ENCODE measurements at regions not wholly inside any gene's neighbourhood (a gene's known extent, or its start where the extent isn't known, plus 50 kb on each side); places are given as distances from the start of the nearest gene placed in this dataset.

- no peak for DNase-seq (ENCODE audit: low read depth)
These were observed 116.9 kb downstream of the POLR2M start for GRCh38 chr15:57823325-57823882.

GRCh38 chr15:57824186-57824585 is 117.7 kb downstream of the POLR2M start:
- no peak for DNase-seq (ENCODE audit: low read depth)

GRCh38 chr15:57827021-57827420 is 120.5 kb downstream of the POLR2M start:
- no peak for DNase-seq (ENCODE audit: low read depth)

- no peak for DNase-seq (ENCODE audit: low read depth)
These were observed 121.5 kb downstream of the POLR2M start for GRCh38 chr15:57827971-57828370.

GRCh38 chr15:57832183-57832582 is 125.7 kb downstream of the POLR2M start:
- no peak for DNase-seq (ENCODE audit: low read depth)

GRCh38 chr15:57835119-57835518 is 128.6 kb downstream of the POLR2M start:
- no peak for DNase-seq (ENCODE audit: low read depth)

GRCh38 chr15:57849317-57849716 is 142.8 kb downstream of the POLR2M start:
- no peak for DNase-seq (ENCODE audit: low read depth)

GRCh38 chr15:57854531-57854930 is 148.0 kb downstream of the POLR2M start:
- no peak for DNase-seq (ENCODE audit: low read depth)

GRCh38 chr15:57857871-57858270 is 151.4 kb downstream of the POLR2M start:
- no peak for DNase-seq (ENCODE audit: low read depth)

- DNase-seq (ENCODE audit: low read depth), result no peak
These were observed 152.7 kb downstream of the POLR2M start for GRCh38 chr15:57859130-57859685.

GRCh38 chr15:57861034-57861638 is 154.6 kb downstream of the POLR2M start:
- DNase-seq (ENCODE audit: low read depth), result peak; percentile 63

GRCh38 chr15:57861815-57862586 is 155.5 kb downstream of the POLR2M start:
- peak; percentile 66 for DNase-seq (ENCODE audit: low read depth)

- DNase-seq (ENCODE audit: low read depth), result no peak
These were observed 156.2 kb downstream of the POLR2M start for GRCh38 chr15:57862761-57863160.

GRCh38 chr15:57865294-57865693 is 158.8 kb downstream of the POLR2M start:
- no peak for DNase-seq (ENCODE audit: low read depth)

GRCh38 chr15:57866149-57866736 is 159.7 kb downstream of the POLR2M start:
- peak; percentile 41 for DNase-seq (ENCODE audit: low read depth)

GRCh38 chr15:57867970-57868798 is 161.7 kb downstream of the POLR2M start:
- no peak for DNase-seq (ENCODE audit: low read depth)

GRCh38 chr15:57870667-57871066 is 164.2 kb downstream of the POLR2M start:
- DNase-seq (ENCODE audit: low read depth), result no peak

- DNase-seq (ENCODE audit: low read depth), result no peak
These were observed 165.9 kb downstream of the POLR2M start for GRCh38 chr15:57872281-57873030.

- peak; percentile 61 for DNase-seq (ENCODE audit: low read depth)
These were observed 167.2 kb downstream of the POLR2M start for GRCh38 chr15:57873564-57874209.

- no peak for DNase-seq (ENCODE audit: low read depth)
These were observed 168.8 kb downstream of the POLR2M start for GRCh38 chr15:57875347-57875746.

GRCh38 chr15:57878573-57878972 is 172.1 kb downstream of the POLR2M start:
- no peak for DNase-seq (ENCODE audit: low read depth)
